AG04450 (cell line): ENCODE measurements at regions not wholly inside any gene's neighbourhood (a gene's known extent, or its start where the extent isn't known, plus 50 kb on each side); places are given as distances from the start of the nearest gene placed in this dataset.

Experiments
- CTCF ChIA-PET: fragments of 300-600, 350-600 bp; formaldehyde crosslinking; extraction: SDS; loops from one replicate; lab custom pipeline; 2022; ENCODE audit warnings: antibody characterized with exemption, inconsistent platforms; lab: Charles Lee
- POLR2A ChIA-PET: fragments of 350-600 bp; formaldehyde crosslinking; extraction: SDS; loops from one replicate; lab custom pipeline; 2021; ENCODE audit warnings: antibody characterized with exemption, inconsistent platforms; lab: Yijun Ruan, JAX
- DNase-seq: peaks from one replicate; pipeline ENCODE4 v3.0.0-alpha.2; 2011; ENCODE audit warnings: low read depth, low spot score
- H3K27ac ChIP-seq: one replicate; pipeline ENCODE4 v1.5.1; 2012; ENCODE audit warnings: low read depth, low read length, control low read depth
- H3K27me3 ChIP-seq: one replicate; pipeline ENCODE4 v1.6.0; 2012; ENCODE audit warnings: low read length; ENCODE audit not compliant: control insufficient read depth, insufficient read depth
- H3K4me3 ChIP-seq: 2 replicates; pipeline ENCODE4 v1.5.1; 2011; ENCODE audit warnings: mild to moderate bottlenecking, low read depth, low read length, control low read depth
- H3K9me3 ChIP-seq: 2 replicates; pipeline ENCODE4 v1.5.1; 2012; ENCODE audit warnings: low read length; ENCODE audit not compliant: control insufficient read depth, insufficient read depth
- CTCF ChIP-seq: IDR thresholded peaks from 2 replicates; pipeline ENCODE4 v1.5.1; 2011; ENCODE audit warnings: low read depth, low read length, control low read depth, inconsistent platforms

- Histone ChIP-seq H3K27ac (no peak overlapping the region), H3K9me3 (no peaks in the 10 kb centered on the region), H3K4me3 (no peak overlapping the region), H3K27me3 (no peaks in the 10 kb centered on the region)
- POLR2A ChIA-PET: no interaction called here
- no peak for TF ChIP-seq CTCF
- CTCF ChIA-PET: no interaction called here
- no peak for DNase-seq
These were observed 1210.6 kb downstream of the C4orf33 start for GRCh38 chr4:130306566-130306965.

- DNase-seq: no peak
- no peaks in the 10 kb centered on the region for H3K27me3 ChIP-seq
- H3K4me3 ChIP-seq: no peak overlapping the region
- H3K9me3 ChIP-seq: no peaks in the 10 kb centered on the region
- TF ChIP-seq CTCF: no peak
- ChIA-PET CTCF (no interaction called here), POLR2A (no interaction called here)
- H3K27ac ChIP-seq: no peak overlapping the region
These were observed 1213.3 kb downstream of the C4orf33 start for GRCh38 chr4:130309221-130309620.

GRCh38 chr4:130322439-130322838 lies 1226.5 kb downstream of the C4orf33 start:
- TF ChIP-seq CTCF: no peak
- no peak overlapping the region for H3K27ac ChIP-seq
- no peak for DNase-seq
- ChIA-PET CTCF (no interaction called here), POLR2A (no interaction called here)
- no peaks in the 10 kb centered on the region for H3K9me3 ChIP-seq
- H3K27me3 ChIP-seq: no peaks in the 10 kb centered on the region
- no peak overlapping the region for H3K4me3 ChIP-seq

GRCh38 chr4:130329036-130329435 lies 1233.1 kb downstream of the C4orf33 start:
- ChIA-PET CTCF (no interaction called here), POLR2A (no interaction called here)
- TF ChIP-seq CTCF: no peak
- Histone ChIP-seq H3K4me3 (no peak overlapping the region), H3K27ac (no peak overlapping the region), H3K27me3 (no peaks in the 10 kb centered on the region), H3K9me3 (no peaks in the 10 kb centered on the region)
- DNase-seq: no peak

GRCh38 chr4:130333241-130333759 lies 1237.3 kb downstream of the C4orf33 start:
- H3K9me3 ChIP-seq: no peaks in the 10 kb centered on the region
- CTCF ChIA-PET: interaction anchor here (0.7 kb wide), 1 partner anchor 1876 kb away, joined by 3 read pairs; no protein-coding TSS in a partner anchor

More at GRCh38 chr4:130333241-130333759, 1237.3 kb downstream of the C4orf33 start:
- no peaks in the 10 kb centered on the region for H3K27me3 ChIP-seq
- DNase-seq: no peak
- TF ChIP-seq CTCF: no peak
- H3K27ac ChIP-seq: no peak overlapping the region
- POLR2A ChIA-PET: no interaction called here
- H3K4me3 ChIP-seq: no peak overlapping the region
